ENCODE measurements at regions not wholly inside any gene's neighbourhood (a gene's known extent, or its start where the extent isn't known, plus 50 kb on each side); places are given as distances from the start of the nearest gene placed in this dataset.

GRCh38 chr3:165716592-165716991, 120.6 kb downstream of the BCHE start:
- H3K9me3 Mint-ChIP-seq (ENCODE audit: low read depth) = peaks cover 3% of the 10 kb centered on the region
- DNase-seq (ENCODE audit: low spot score, unreplicated experiment) = no peak
- no peak for TF ChIP-seq CTCF (IDR thresholded peaks at IDR 0.05; ENCODE audit: unreplicated experiment)
- H3K27ac Mint-ChIP-seq = no peak overlapping the region
- no peak overlapping the region for H3K4me3 Mint-ChIP-seq (ENCODE audit: low read depth)
- no peaks in the 10 kb centered on the region for H3K36me3 Mint-ChIP-seq (ENCODE audit: insufficient read depth)
- H3K4me1 Mint-ChIP-seq (ENCODE audit: low read depth) = no peaks in the 10 kb centered on the region
- no peaks in the 10 kb centered on the region for H3K27me3 Mint-ChIP-seq

- H3K27me3 Mint-ChIP-seq = no peaks in the 10 kb centered on the region
- no peak overlapping the region for H3K27ac Mint-ChIP-seq
- H3K36me3 Mint-ChIP-seq (ENCODE audit: insufficient read depth) = no peaks in the 10 kb centered on the region
- no peak for TF ChIP-seq CTCF (IDR thresholded peaks at IDR 0.05; ENCODE audit: unreplicated experiment)
- H3K9me3 Mint-ChIP-seq (ENCODE audit: low read depth) = no peaks in the 10 kb centered on the region
- no peaks in the 10 kb centered on the region for H3K4me1 Mint-ChIP-seq (ENCODE audit: low read depth)
- H3K4me3 Mint-ChIP-seq (ENCODE audit: low read depth) = no peak overlapping the region
- DNase-seq (ENCODE audit: low spot score, unreplicated experiment) = no peak
These were observed 123.7 kb downstream of the BCHE start for GRCh38 chr3:165713479-165713878.

GRCh38 chr3:165712382-165712781, 124.8 kb downstream of the BCHE start:
- no peak for TF ChIP-seq CTCF (IDR thresholded peaks at IDR 0.05; ENCODE audit: unreplicated experiment)
- Mint-ChIP-seq H3K36me3 (ENCODE audit: insufficient read depth) (no peaks in the 10 kb centered on the region), H3K9me3 (ENCODE audit: low read depth) (no peaks in the 10 kb centered on the region), H3K27me3 (no peaks in the 10 kb centered on the region), H3K4me1 (ENCODE audit: low read depth) (no peaks in the 10 kb centered on the region), H3K4me3 (ENCODE audit: low read depth) (no peak overlapping the region), H3K27ac (no peak overlapping the region)
- no peak for DNase-seq (ENCODE audit: low spot score, unreplicated experiment)

GRCh38 chr3:165697910-165698309, 139.3 kb downstream of the BCHE start:
- no peaks in the 10 kb centered on the region for H3K27me3 Mint-ChIP-seq
- H3K4me1 Mint-ChIP-seq (ENCODE audit: low read depth) = peaks cover 1% of the 10 kb centered on the region
- H3K27ac Mint-ChIP-seq = no peak overlapping the region
- no peak for DNase-seq (ENCODE audit: low spot score, unreplicated experiment)
- H3K4me3 Mint-ChIP-seq (ENCODE audit: low read depth) = no peak overlapping the region
- peaks cover 3% of the 10 kb centered on the region for H3K36me3 Mint-ChIP-seq (ENCODE audit: insufficient read depth)
- no peak for TF ChIP-seq CTCF (IDR thresholded peaks at IDR 0.05; ENCODE audit: unreplicated experiment)
- peaks cover 9% of the 10 kb centered on the region for H3K9me3 Mint-ChIP-seq (ENCODE audit: low read depth)

GRCh38 chr3:165696496-165696895, 140.7 kb downstream of the BCHE start:
- Mint-ChIP-seq H3K27me3 (no peaks in the 10 kb centered on the region), H3K4me3 (ENCODE audit: low read depth) (no peak overlapping the region), H3K27ac (no peak overlapping the region), H3K9me3 (ENCODE audit: low read depth) (peaks cover 20% of the 10 kb centered on the region), H3K36me3 (ENCODE audit: insufficient read depth) (peaks cover 3% of the 10 kb centered on the region), H3K4me1 (ENCODE audit: low read depth) (peaks cover 1% of the 10 kb centered on the region)
- no peak for TF ChIP-seq CTCF (IDR thresholded peaks at IDR 0.05; ENCODE audit: unreplicated experiment)
- DNase-seq (ENCODE audit: low spot score, unreplicated experiment) = no peak
